PC-9 (cell line): ENCODE measurements at regions not wholly inside any gene's neighbourhood (a gene's known extent, or its start where the extent isn't known, plus 50 kb on each side); places are given as distances from the start of the nearest gene placed in this dataset.

Experiments used
- BruUV-seq: library from RNA; stranded (reverse); fragments of 400-500 nt; replicated peaks from 2 replicates; lab custom pipeline; 2021; lab: Mats Ljungman, UMichigan
- CTCF ChIA-PET: fragments of 300-600 bp; sonication (Branson Sonifier 250); formaldehyde crosslinking; loops from one replicate; lab custom pipeline; 2022; ENCODE audit warnings: antibody characterized with exemption; lab: Charles Lee
- POLR2A ChIA-PET: fragments of 300-600 bp; sonication (Branson Sonifier 250); formaldehyde crosslinking; loops from one replicate; lab custom pipeline; 2022; ENCODE audit warnings: antibody characterized with exemption; ENCODE audit not compliant: unreplicated experiment; lab: Charles Lee
- DNase-seq, 2 experiments: peaks; one replicate each; pipeline versions ENCODE4 v3.0.0 to v3.0.0-alpha.2; 2015 to 2022; ENCODE audit warnings: mixed read lengths in 1 of 2
- H2AFZ ChIP-seq: fragments of 200-600 bp; sonication (generic); 2 replicates; pipeline ENCODE4 v1.8.1; 2017; ENCODE audit warnings: antibody characterized with exemption
- H3F3A ChIP-seq: fragments of 200-600 bp; sonication (generic); 2 replicates; pipeline ENCODE4 v1.8.1; 2017; ENCODE audit warnings: antibody characterized with exemption, mild to moderate bottlenecking, low read depth; ENCODE audit not compliant: insufficient read depth
- H3K27ac ChIP-seq: fragments of 200-600 bp; sonication (generic); 2 replicates; pipeline ENCODE4 v1.6.1; 2016; ENCODE audit warnings: mixed run types
- H3K27me3 ChIP-seq: fragments of 200-600 bp; sonication (generic); 2 replicates; pipeline ENCODE4 v1.6.1; 2016; ENCODE audit warnings: low read depth, mixed run types; ENCODE audit not compliant: insufficient read depth
- H3K36me3 ChIP-seq: fragments of 200-600 bp; sonication (generic); 2 replicates; pipeline ENCODE4 v1.6.1; 2016; ENCODE audit warnings: low read depth, mixed run types
- H3K4me1 ChIP-seq: fragments of 200-600 bp; sonication (generic); replicated peaks from 2 replicates; pipeline ENCODE4 v1.6.1; 2016; ENCODE audit warnings: mixed run types; ENCODE audit not compliant: insufficient read depth
- H3K4me2 ChIP-seq: fragments of 200-600 bp; sonication (generic); 2 replicates; pipeline ENCODE4 v1.6.1; 2017; ENCODE audit warnings: mixed run types
- H3K4me3 ChIP-seq: fragments of 200-600 bp; sonication (generic); 2 replicates; pipeline ENCODE4 v1.6.1; 2016; ENCODE audit warnings: mixed run types
- H3K79me2 ChIP-seq: fragments of 200-600 bp; sonication (generic); 2 replicates; pipeline ENCODE4 v1.6.1; 2017; ENCODE audit warnings: low read depth, mixed run types
- H3K9me2 ChIP-seq: fragments of 200-600 bp; sonication (generic); 2 replicates; pipeline ENCODE4 v1.8.1; 2017; ENCODE audit warnings: mild to moderate bottlenecking; ENCODE audit not compliant: insufficient read depth
- H3K9me3 ChIP-seq: fragments of 200-600 bp; sonication (generic); 2 replicates; pipeline ENCODE4 v1.8.1; 2016; ENCODE audit warnings: low read depth; ENCODE audit not compliant: insufficient read depth
- H4K20me1 ChIP-seq: fragments of 200-600 bp; sonication (generic); 2 replicates; pipeline ENCODE4 v1.8.1; 2017; ENCODE audit not compliant: insufficient read depth
- CTCF ChIP-seq: fragments of 200-600 bp; sonication (generic); conservative IDR thresholded peaks from 2 replicates; pipeline ENCODE4 v1.6.1; 2017; ENCODE audit warnings: mixed run types, antibody characterized with exemption, mild to moderate bottlenecking, moderate library complexity
- EZH2 ChIP-seq: fragments of 200-600 bp; sonication (generic); IDR thresholded peaks from 2 replicates; pipeline ENCODE4 v1.8.0; 2017; ENCODE audit warnings: antibody characterized with exemption, low read depth
- intact Hi-C: fragments of 100-400 bp; cut with micrococcal nuclease; formaldehyde crosslinking; loops from one replicate; pipeline ENCODE4 v1.10.0; 2022; ENCODE audit not compliant: unreplicated experiment

- no peak for DNase-seq
- Histone ChIP-seq H2AFZ (no peak overlapping the region), H3K4me2 (no peak overlapping the region), H4K20me1 (no peaks in the 10 kb centered on the region), H3K9me3 (no peaks in the 10 kb centered on the region), H3K27me3 (no peaks in the 10 kb centered on the region), H3K9me2 (no peaks in the 10 kb centered on the region), H3K4me3 (no peak overlapping the region), H3K4me1 (no peaks in the 10 kb centered on the region), H3K36me3 (no peaks in the 10 kb centered on the region), H3K27ac (no peak overlapping the region), H3F3A (no peaks in the 10 kb centered on the region), H3K79me2 (no peaks in the 10 kb centered on the region)
- ChIA-PET CTCF (no interaction called here), POLR2A (no interaction called here)
- intact Hi-C loops: no loop called here
- BruUV-seq: no TSS peak
- TF ChIP-seq EZH2: no peak
- no peak for TF ChIP-seq CTCF
These were observed 375.3 kb downstream of the HRH4 start for GRCh38 chr18:24835751-24836150.

GRCh38 chr18:24837066-24837465 lies 376.6 kb downstream of the HRH4 start:
- Histone ChIP-seq H3K4me1 (no peaks in the 10 kb centered on the region), H3K36me3 (no peaks in the 10 kb centered on the region), H4K20me1 (no peaks in the 10 kb centered on the region), H3K9me3 (no peaks in the 10 kb centered on the region), H3K79me2 (no peaks in the 10 kb centered on the region), H2AFZ (no peak overlapping the region), H3K9me2 (no peaks in the 10 kb centered on the region), H3K27me3 (0 out of 2 replicates have a peak, but pooled peaks cover 4% of the 10 kb centered on the region), H3K4me2 (no peak overlapping the region), H3K4me3 (no peak overlapping the region), H3F3A (no peaks in the 10 kb centered on the region), H3K27ac (no peak overlapping the region)
- intact Hi-C loops: no loop called here
- DNase-seq: no peak
- no peak for TF ChIP-seq CTCF
- no peak for TF ChIP-seq EZH2
- ChIA-PET CTCF (no interaction called here), POLR2A (no interaction called here)
- BruUV-seq: no TSS peak

- ChIA-PET POLR2A (no interaction called here), CTCF (no interaction called here)
- H3K27ac ChIP-seq: no peak overlapping the region
- intact Hi-C loops: no loop called here
- no peak overlapping the region for H3K4me2 ChIP-seq
- H2AFZ ChIP-seq: no peak overlapping the region
- no peak for TF ChIP-seq EZH2
- no peak for TF ChIP-seq CTCF
- H3K36me3 ChIP-seq: no peaks in the 10 kb centered on the region
- no peaks in the 10 kb centered on the region for H3K9me3 ChIP-seq
- 0 out of 2 replicates have a peak, but pooled peaks cover 4% of the 10 kb centered on the region for H3K27me3 ChIP-seq
- BruUV-seq: no TSS peak
- no peaks in the 10 kb centered on the region for H4K20me1 ChIP-seq
- H3K4me1 ChIP-seq: no peaks in the 10 kb centered on the region
- H3K79me2 ChIP-seq: no peaks in the 10 kb centered on the region
- no peaks in the 10 kb centered on the region for H3F3A ChIP-seq
- DNase-seq: no peak
- no peaks in the 10 kb centered on the region for H3K9me2 ChIP-seq
- no peak overlapping the region for H3K4me3 ChIP-seq
These were observed 379.6 kb downstream of the HRH4 start for GRCh38 chr18:24840051-24840450.
